MCF 10A (cell line): ENCODE measurements at regions not wholly inside any gene's neighbourhood (a gene's known extent, or its start where the extent isn't known, plus 50 kb on each side); places are given as distances from the start of the nearest gene placed in this dataset.
A peak's percentile ranks its signal among the peaks of the same experiment; 100 is the strongest.

Experiments used
- BruUV-seq: library from RNA; stranded (reverse); fragments of 400-500 nt; replicated peaks from 2 replicates; lab custom pipeline; 2021; lab: Mats Ljungman, UMichigan
- CTCF ChIA-PET: fragments of 300-600 bp; sonication (Branson Sonifier 250); formaldehyde crosslinking; extraction: SDS; loops from one replicate; lab custom pipeline; 2021; ENCODE audit warnings: antibody characterized with exemption, inconsistent platforms; lab: Yijun Ruan, JAX
- POLR2A ChIA-PET: fragments of 300-600, 350-650 bp; sonication (Branson Sonifier 250); formaldehyde crosslinking; extraction: SDS; loops from one replicate; lab custom pipeline; 2020; ENCODE audit warnings: antibody characterized with exemption, inconsistent platforms; lab: Yijun Ruan, JAX
- DNase-seq: peaks from one replicate; pipeline ENCODE4 v3.0.0-alpha.2; 2018; ENCODE audit not compliant: unreplicated experiment
- H3K27ac Mint-ChIP-seq: one replicate; pipeline ENCODE4 v1.8.0; 2022; ENCODE audit warnings: mild to moderate bottlenecking, low read depth, mixed read lengths; ENCODE audit not compliant: unreplicated experiment
- H3K27me3 Mint-ChIP-seq: one replicate; pipeline ENCODE4 v1.8.0; 2022; ENCODE audit warnings: mixed read lengths; ENCODE audit not compliant: insufficient read depth, unreplicated experiment
- H3K36me3 Mint-ChIP-seq: one replicate; pipeline ENCODE4 v1.8.0; 2022; ENCODE audit warnings: mild to moderate bottlenecking, moderate library complexity, mixed read lengths; ENCODE audit not compliant: insufficient read depth, unreplicated experiment
- H3K4me1 Mint-ChIP-seq: one replicate; pipeline ENCODE4 v1.8.0; 2022; ENCODE audit warnings: mixed read lengths; ENCODE audit not compliant: insufficient read depth, unreplicated experiment
- H3K4me3 Mint-ChIP-seq: one replicate; pipeline ENCODE4 v1.8.0; 2022; ENCODE audit warnings: mild to moderate bottlenecking, moderate library complexity, mixed read lengths; ENCODE audit not compliant: unreplicated experiment
- H3K9me3 Mint-ChIP-seq: one replicate; pipeline ENCODE4 v1.8.0; 2022; ENCODE audit warnings: mixed read lengths; ENCODE audit not compliant: unreplicated experiment
- CTCF ChIP-seq: fragments of 200-600 bp; IDR thresholded peaks from one replicate; pipeline ENCODE4 v1.8.0; 2022; ENCODE audit warnings: antibody characterized with exemption, mild to moderate bottlenecking; ENCODE audit not compliant: unreplicated experiment
- intact Hi-C: fragments of 100-400 bp; cut with micrococcal nuclease; formaldehyde crosslinking; loops from 2 replicates; pipeline ENCODE4 v1.14.1; 2022

- Mint-ChIP-seq H3K27me3 (no peaks in the 10 kb centered on the region), H3K36me3 (no peaks in the 10 kb centered on the region), H3K27ac (no peak overlapping the region), H3K9me3 (peaks cover 4% of the 10 kb centered on the region), H3K4me3 (no peak overlapping the region), H3K4me1 (peaks cover 17% of the 10 kb centered on the region)
- BruUV-seq: no TSS peak
- DNase-seq: peak; percentile 48
- CTCF ChIA-PET: interaction anchor here (0.6 to 2.2 kb wide), 9 partner anchors 15 to 421 kb away, joined by 3 to 10 read pairs (median 3); no protein-coding TSS in a partner anchor
- TF ChIP-seq CTCF: no peak
- POLR2A ChIA-PET: interaction anchor here (0.6 to 1.2 kb wide), 5 partner anchors 12 to 234 kb away, joined by 3 to 4 read pairs (median 3); no protein-coding TSS in a partner anchor
- intact Hi-C loops: loop anchor here (2.0 to 5.0 kb wide), 2 partner anchors 284 to 364 kb away; partner anchors contain the start of gene FGFR2
These were observed 284.9 kb downstream of the FGFR2 start for GRCh38 chr10:121313119-121313875.

GRCh38 chr10:121316432-121316831, 281.8 kb downstream of the FGFR2 start:
- no peak for TF ChIP-seq CTCF
- Mint-ChIP-seq H3K4me3 (no peak overlapping the region), H3K27ac (no peak overlapping the region), H3K9me3 (peaks cover 7% of the 10 kb centered on the region), H3K27me3 (no peaks in the 10 kb centered on the region), H3K36me3 (no peaks in the 10 kb centered on the region), H3K4me1 (peaks cover 10% of the 10 kb centered on the region)
- CTCF ChIA-PET: interaction anchor here (1.2 kb wide), 1 partner anchor 270 kb away, joined by 4 read pairs; no protein-coding TSS in a partner anchor
- POLR2A ChIA-PET: no interaction called here
- no peak for DNase-seq
- BruUV-seq: no TSS peak
- intact Hi-C loops: no loop called here

- ChIA-PET CTCF (no interaction called here), POLR2A (no interaction called here)
- no peak overlapping the region for H3K27ac Mint-ChIP-seq
- peaks cover 7% of the 10 kb centered on the region for H3K9me3 Mint-ChIP-seq
- H3K27me3 Mint-ChIP-seq: no peaks in the 10 kb centered on the region
- no peak for DNase-seq
- intact Hi-C loops: no loop called here
- H3K36me3 Mint-ChIP-seq: no peaks in the 10 kb centered on the region
- TF ChIP-seq CTCF: no peak
- H3K4me3 Mint-ChIP-seq: no peak overlapping the region
- peaks cover 16% of the 10 kb centered on the region for H3K4me1 Mint-ChIP-seq
- BruUV-seq: no TSS peak
These were observed 280.9 kb downstream of the FGFR2 start for GRCh38 chr10:121317374-121317773.

GRCh38 chr10:121322046-121322445, 276.2 kb downstream of the FGFR2 start:
- Mint-ChIP-seq H3K27ac (no peak overlapping the region), H3K36me3 (peaks cover 4% of the 10 kb centered on the region), H3K4me1 (peaks cover 41% of the 10 kb centered on the region), H3K9me3 (peaks cover 7% of the 10 kb centered on the region), H3K4me3 (no peak overlapping the region), H3K27me3 (no peaks in the 10 kb centered on the region)
- BruUV-seq: no TSS peak
- intact Hi-C loops: no loop called here
- no peak for TF ChIP-seq CTCF
- CTCF ChIA-PET: interaction anchor here (0.8 kb wide), 1 partner anchor 211 kb away, joined by 3 read pairs; no protein-coding TSS in a partner anchor
- POLR2A ChIA-PET: interaction anchor here (1.1 kb wide), 1 partner anchor 28 kb away, joined by 3 read pairs; no protein-coding TSS in a partner anchor
- DNase-seq: peak; percentile 33
